ENCODE measurements at regions not wholly inside any gene's neighbourhood (a gene's known extent, or its start where the extent isn't known, plus 50 kb on each side); places are given as distances from the start of the nearest gene placed in this dataset.

DNA sequence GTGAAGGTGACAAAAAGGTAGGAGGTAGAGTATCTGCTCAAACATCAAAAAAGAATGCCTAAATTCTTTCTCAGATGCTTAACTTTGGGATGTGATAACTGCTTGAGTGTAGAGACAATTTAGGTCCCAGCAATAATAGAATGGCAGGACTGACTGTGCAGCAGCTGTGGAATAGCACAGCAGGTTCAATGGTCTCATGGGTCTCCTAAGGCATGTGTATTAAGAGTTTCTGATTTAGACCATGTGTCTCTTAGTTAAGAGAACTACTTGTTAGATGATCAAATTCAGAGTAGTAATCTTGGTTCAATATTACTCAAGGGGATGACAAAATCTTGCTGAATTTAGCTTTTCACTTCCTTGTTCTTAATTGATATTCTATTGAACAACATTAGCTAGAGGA is 72.0 kb downstream of the ALX1 start:
- no peak for DNase-seq

DNA sequence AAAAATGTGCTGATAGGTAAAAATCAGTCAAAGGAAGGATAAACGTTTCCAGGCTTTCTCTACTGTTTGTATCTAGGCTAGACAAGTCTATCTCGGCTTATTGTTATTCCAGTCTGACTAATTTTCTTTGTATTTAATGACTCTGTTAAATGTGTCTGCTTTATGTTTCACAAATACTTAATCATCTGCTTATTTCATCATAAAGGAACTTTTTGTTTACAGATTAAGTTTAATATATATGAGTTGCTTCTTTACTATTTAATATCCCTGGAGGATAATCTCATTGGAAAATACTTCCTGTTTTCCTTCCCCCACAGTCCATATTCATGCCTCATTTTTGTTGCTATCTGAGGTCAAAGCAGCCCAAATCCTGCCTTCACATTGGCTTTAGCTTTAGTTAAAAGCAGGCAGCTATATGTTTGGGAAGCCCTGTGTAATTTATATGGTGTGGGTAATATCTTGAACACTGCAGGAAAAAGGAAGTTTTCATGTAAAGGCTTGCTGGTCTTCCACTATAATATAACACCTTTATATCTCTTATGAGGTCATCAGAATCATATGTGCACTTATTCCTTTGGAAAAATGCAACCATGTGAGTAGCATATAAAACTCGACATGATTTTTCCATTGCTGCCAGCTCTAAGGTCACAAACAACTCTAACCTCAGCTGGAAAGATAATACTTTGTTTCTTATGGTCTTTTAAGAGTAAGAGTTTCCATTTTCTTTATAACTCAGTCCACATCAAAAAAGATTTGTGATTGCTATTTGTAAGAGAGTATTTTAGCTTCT is 76.8 kb downstream of the ALX1 start:
- DNase-seq, result no peak

DNA sequence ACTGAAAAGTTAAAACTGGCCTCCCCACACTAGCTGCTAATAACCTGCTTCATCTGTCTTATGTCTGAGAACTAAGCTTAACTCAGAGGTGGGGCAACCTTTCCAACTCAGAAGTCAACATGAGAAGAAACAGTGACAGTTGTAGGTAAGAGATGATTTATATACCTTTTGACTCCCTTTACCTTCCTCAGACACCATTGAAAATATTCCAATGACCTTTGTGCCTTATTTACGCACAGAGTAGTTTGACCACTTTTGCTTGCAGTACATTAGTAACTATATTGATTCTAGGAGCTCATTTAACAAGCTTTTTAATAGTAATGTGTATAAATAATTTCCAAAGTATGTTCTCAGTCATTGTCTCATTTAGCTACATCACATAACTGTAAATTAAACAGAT is 77.6 kb downstream of the ALX1 start:
- no peak for DNase-seq

DNA sequence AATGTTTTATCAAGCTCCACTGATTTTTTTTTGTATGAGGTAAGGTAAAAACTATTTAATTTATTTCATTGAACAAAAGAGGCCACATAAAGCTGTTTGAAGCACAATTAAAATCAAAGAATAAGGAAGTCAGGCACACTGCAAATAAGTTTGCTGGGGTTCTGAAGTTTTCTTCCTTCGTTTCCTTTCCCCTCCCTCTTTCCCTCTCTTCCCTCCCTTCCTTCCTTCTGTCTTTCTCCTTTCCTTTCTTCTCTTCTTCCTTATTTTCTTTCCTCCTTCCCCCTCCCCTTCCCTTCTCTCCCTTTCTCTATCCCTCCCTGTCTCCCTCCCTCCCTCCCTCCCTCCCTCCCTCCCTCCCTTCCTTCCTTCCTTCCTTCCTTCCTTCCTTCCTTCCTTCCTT is 78.7 kb downstream of the ALX1 start:
- DNase-seq, result no peak

DNA sequence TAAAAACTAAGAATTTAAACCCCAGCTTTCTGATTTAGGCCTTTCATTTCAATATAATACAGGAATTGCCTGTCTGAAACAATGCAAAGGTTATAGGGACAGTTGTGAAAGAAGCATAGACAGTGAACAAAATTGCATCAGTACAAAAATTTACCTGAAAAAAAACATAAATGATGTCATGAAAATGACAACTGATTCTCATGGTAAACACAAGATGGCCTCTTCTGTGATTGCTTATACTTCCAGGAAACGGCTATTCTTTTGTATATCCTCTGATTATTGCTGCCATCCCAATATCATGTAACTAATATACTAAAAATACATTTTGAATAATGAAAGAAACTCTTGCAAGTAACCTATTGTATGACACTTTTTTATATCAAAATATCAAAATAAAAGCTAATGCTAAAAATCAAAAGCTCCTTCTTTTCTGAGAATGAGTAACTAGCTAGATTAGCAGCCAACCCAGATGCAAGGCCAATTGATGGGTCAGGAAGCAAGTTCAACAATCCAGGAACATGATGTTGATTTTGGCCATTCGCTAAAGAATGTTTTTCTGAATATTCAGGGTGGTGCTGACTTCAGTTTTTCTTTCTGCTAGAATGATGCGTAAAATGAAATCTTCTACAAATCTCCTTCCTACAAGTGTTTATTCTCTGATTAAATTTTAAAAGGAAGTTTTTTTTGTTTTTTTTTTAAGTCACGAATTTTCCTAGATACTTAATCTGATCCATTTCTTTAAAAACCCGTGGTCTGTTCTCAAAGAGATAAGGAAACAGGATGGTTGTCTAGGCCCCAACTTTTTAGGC is 83.6 kb downstream of the ALX1 start:
- DNase-seq, result no peak

DNA sequence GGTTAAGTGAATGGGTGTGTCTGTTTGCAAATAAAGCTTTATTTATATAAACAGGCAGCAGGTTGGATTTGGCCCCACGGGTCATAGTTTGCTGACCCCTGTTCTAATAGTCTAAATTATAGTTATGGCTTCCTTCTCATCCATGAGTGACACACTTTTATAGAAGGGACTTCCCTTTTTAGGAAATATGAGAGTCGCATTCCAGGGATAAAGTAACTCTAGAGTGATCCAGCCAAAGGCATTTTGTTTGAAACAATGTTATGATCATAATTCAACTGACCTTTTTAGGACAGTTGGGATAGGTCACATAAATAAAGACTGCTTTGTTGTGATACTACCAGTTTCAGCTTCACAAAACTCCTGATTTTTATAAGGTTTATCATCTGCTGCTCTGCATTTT is 87.9 kb downstream of the ALX1 start:
- no peak for DNase-seq

DNA sequence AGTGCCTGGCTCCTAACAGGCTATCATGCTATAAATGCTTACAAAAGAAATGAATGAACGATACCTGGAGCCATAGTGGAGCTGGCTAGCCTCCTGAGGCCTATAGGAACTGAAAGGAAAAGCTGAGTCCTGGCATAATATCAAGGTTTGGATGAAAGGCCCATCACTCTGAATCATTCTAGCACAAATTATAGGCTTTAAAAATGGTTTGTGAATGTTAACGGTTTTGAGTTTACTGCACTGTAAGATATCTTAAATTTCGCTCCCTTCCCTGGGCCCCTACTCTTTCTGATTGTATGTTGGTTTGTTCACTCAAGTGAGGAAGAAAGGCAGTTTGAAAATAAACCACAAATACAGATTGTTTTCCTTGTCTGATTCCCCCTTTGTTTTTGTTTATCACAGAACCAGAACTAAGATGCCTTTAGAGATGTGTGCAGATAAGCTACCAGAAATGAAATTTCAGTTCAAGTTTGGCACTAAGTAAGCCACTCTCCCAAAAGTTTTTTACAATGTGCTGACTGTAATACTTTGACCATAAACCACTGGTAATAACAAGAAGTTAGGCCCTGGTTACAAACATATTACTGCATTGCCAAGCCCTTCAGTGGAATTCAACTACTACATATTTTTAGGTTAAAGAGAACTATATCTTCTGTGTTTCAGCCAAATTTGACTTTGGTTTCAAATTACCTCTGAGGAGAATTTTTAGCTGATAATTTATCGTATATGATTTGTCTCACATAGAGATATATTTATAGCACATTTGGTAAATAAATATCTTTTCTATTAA is 89.5 kb downstream of the ALX1 start:
- DNase-seq, result no peak

DNA sequence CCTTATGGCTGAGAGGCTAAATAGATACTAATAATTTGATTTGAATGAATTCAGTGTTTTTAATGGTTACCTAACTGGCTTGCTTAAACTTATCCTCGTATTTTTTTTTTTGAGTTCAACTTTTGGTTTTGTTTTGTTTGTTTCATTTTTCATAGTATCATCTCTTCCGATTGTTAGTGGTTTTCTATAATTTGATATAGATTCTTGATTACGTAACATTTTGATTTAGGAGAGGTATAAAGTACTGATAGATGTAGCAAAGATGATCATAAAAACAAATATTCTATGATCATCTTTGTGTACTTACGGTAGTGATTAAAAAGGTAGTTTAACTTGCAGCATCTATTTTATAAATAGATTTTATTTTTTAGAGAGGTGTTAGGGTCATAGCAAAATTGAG is 93.0 kb downstream of the ALX1 start:
- DNase-seq, result no peak

DNA sequence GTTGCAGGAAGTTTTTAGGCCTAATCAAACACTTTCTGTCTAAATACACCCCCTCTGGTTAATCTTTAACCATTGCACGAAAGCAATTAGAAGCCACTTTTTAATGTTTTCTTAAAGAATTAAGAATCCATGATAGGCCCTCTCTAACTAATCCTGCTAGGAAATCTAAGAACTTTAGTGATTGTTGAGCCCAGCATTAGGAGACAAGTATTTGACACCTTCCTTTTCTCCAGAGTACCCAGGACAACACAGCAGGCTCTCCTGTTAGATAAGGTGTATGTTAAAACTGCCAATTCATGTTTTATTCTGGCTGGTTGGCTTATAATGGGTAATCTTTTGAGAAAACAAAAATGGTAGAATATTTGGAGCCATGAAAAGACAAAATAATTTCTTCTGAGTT is 95.0 kb downstream of the ALX1 start:
- DNase-seq, result no peak

DNA sequence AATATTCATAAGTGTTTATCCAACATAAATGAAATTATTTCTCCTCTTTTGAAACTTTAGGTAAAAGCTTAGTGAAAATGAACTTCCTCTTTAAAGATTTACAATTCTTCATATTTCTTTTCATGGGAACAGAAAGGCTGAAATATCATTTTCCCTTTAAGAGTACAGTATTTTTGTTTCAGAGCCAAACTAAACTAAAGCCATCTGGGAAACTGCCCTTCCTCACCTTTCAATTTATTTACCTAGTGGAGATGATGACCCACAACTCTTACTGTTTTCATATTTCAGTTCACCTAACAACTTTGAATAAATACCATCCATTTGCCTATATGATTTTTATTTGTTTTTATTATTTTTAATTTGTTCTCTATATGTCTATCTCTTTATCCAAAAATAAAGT is 105.4 kb downstream of the ALX1 start:
- DNase-seq, result no peak

DNA sequence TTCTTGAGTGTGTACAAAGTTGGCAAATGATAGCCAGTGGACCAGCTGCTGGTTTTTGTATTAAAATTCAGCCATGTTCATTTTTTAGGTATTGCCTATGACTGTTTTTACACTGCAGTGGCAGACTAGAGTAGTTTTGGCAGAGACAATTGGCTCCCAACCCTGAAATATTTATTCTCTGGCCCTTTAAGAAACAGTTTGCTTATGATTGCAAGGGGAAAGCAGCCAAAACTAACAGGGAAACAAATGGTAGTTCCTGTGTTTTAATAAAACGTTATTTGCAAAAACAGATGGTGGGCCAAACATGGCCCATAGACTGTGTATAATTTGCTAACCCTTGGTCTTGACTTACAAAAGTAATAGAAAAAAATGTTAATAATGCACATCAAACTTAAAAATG is 110.2 kb downstream of the ALX1 start:
- no peak for DNase-seq

DNA sequence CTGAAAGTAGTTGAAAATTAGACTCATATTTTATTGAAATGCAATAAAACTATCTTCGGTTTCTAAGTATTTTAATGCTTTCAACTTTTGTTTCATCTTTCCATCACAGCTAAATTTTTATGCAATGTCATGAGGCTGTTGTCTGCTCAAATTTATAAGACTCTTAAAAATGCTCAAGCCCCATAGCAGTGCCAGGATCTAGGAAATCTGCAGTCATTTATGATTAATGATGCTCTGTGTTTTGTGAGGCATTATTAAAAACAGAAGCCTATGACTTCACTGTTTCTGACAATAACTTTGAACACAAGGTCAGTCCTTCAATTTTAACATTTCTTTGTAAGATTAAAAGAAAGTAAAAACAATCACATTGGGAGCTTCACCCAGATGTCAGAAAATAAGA is 112.5 kb downstream of the ALX1 start:
- DNase-seq, result no peak

DNA sequence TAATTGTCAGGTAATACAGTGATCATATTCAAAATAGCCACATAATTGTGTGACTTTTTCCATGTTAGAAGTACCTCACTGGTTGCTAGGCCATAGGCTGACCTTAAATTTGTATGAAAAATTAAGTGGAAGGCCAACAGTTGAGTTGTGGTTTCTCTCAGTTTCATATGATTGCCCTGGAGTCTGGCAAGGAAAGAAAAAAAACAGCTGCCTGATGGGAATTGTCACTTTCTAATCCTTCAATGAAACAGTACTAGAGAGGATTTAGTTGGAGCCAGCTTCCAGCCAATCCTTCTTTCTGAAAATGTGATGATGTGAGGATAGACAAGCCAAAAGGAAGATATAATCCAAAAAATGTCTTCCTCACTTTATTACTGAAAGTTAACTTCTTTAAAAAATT is 113.6 kb downstream of the ALX1 start:
- no peak for DNase-seq

DNA sequence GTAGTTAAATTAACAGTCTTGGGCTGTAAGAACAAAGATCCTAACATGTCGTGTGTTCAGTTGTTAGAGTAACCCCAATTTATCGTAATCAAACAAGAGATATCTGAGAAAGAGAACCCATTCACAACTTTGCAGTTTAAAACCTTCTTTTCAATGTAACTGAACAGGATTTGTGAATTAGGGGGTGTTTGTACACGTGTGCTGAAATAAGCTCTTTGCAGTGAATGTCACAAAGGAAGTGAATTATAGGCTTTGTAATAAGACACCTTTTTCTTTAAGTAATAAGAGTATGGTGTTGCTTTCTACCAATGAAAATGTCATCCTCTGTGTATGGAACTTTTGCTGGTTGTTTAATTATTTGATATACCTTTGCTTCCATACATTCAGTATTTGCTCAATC is 114.0 kb downstream of the ALX1 start:
- DNase-seq, result no peak

DNA sequence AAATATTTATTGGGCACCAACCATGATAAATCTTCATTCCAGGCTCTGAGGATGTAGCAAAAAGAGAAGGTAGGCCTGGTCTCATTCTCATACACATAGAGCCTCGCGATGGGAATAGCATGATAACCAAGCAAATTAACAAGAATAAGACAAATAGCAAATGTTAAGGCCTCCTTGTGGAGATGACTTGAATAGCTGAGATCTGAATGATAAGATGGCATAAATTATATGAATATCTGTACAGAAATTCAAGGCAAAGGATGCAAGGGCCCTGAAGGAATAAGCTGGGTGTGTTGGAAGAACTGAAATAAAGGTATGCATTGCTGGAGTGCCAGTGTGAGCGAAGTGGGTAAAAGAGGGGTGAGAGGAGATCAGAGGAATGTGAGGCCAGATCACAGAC is 114.8 kb downstream of the ALX1 start:
- DNase-seq, result no peak

DNA sequence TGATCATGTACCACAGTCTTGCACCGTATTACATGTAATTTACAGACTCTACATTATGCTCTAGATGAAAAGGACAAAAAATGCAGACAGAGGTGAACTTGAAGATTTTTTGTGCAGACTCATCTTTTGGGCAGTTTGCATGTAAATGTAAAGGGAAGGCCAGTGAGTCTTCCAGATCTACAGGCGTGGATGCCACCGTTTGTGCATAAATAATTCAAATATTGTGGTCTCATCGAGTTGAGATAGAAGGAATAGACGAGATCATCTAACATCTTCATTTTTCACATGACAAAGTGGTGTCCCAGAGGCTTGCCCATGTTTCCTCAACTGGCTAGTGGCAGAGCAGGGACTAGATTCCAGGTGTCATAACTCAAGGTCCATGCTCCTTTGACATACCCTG is 125.2 kb downstream of the ALX1 start:
- DNase-seq, result no peak

DNA sequence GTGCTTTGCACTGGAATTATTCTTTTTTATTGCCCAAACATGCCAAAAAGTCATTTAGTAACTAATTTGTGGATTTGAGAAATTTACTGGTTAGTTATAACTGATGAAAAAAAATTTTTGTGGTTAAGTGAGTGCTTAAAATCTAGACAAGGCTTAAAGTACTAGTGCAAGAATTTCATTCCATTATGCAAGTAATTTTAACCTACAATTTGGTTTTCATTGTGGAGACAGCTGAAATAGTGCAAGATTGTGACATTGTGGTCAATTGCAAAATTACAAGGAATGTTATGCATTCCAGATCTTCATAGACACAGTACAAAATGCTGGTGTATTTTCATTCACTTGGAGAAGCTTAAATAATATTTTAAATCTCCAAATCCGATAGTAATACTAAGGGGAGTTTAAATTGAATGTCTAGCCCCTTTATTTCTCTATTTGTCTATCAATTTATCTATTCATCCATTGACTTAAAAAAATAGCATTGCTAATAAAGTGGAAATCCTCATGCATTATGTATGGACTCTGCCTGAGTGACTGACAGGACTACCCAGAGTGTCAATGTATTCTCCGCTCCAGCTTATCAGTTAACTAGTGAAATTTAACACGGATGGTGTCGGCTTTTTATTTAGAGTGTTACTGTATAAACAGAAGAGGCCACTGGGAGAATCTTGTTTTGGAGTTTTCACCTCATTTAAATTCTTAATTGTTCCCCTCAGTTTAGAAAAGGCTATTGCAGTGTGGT is 125.9 kb downstream of the ALX1 start:
- no peak for DNase-seq

DNA sequence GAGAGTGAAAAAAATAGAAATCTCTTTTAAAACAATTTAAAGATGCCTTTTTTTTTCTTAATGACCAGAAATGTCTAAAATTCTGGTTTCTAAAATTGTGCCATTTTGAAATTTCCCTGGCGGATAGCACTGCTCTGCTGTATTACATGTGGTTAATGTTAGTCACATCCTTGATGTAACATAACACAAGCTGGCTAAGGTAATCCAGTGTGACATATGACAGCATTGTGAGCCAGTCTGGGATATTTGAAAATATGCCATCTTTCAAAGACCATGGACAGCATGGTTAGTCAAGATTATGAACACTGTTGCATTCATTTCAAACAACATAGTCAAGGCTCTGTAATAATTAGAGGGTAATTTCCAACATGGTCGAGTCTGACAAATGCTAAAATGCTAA is 133.2 kb downstream of the ALX1 start:
- DNase-seq, result no peak

DNA sequence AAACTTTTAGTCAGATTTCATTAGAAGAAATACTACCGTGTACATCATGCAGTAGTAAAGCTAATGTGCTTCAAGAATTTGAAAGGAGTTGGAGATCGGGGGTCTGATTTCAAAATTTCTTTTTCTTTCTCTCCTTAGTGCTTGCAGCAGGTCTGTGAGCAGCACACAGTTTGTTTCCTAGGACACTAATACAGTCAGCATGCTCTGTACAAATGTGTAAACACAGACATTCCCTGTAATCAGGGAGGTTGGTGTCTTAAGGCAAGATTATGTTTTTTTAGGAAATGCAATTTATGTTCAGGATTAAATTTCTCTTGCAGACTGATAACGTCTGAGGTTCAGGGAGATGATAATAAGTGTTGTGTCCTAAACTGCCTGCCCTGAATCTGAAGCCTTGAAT is 142.7 kb downstream of the ALX1 start:
- no peak for DNase-seq

DNA sequence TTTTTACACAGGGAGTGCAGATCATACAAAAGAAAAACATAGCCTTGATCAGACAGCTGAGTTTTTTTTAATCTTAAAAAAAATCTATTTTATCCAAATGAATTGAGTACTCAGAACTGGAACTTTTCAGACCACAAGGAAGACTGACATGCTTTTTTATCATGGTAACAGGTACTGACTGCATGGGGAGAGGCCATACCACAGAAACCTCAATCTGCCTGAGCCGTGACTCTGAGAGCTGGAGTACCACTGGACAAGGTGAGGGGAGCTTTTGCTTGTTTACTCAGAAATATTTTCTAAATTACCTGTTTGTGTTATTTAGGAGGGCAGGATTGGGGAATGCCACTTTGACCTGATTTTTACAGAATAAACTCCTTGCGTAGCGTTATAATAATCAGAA is 143.9 kb downstream of the ALX1 start:
- no peak for DNase-seq

DNA sequence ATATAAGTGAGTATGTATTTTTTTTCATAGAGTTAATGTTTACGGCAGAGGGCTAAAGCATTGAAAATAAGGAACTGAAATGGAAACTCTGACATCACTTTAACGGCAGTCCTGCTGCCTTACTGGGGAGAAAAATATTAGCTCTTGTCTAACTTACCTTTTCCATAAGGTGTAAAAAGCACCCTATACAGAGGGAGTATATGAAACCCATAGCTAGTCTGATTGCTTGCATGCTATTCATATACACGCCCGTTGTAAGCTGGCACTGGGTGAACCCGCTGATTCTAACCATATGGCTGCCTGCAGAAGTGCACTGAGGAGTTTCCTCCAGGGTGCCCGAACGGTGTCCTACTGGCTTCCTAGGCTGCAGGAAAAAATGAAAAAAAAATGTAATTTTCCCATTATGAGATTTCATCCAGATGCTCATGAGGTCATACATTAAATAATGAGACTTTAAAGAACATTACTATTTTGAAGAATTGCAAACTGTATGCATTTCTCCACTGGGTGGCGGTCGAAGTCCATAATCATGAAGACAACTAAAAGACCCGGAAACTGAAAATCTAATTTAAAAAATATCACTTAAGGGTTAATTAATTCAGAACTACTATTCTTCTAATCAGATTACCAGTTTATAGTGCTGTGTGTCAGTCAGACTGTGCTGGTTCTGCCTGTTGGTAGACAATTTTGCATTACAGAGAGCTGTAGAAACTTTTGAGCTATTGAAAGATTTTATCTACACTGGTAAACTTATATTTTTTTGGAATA is 144.7 kb downstream of the ALX1 start:
- no peak for DNase-seq

DNA sequence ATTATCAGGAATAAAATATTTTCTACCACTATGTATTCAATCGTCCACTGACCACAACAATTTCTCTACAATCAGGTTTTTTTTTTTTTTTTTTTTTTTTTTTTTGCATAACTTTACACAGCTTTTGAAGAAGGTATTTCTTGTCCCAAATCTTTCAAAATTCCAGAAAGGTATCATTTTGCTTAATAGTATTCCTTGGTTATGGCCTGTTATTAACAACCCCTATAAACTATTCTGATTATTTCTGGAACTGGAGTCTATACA is 145.3 kb downstream of the ALX1 start:
- DNase-seq, result no peak

DNA sequence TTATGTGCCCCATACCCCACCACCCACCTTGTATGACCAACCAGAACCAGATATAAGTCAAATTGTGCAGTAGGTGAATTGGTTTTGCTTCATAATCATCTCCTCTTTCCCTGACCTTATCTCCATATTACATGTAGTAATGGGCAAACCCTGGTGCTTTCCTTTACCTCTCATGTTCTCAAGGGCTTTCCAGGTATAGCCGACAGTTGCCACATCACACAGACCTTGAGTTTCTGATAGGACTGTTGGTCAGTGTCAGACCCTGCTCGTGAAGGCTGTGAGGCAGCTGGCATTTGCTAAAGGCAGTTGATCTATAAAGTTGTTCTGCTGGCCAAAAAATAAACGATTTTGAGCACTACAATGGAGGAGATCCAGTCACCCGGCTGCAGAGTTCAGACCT is 145.9 kb downstream of the ALX1 start:
- DNase-seq, result no peak

Data from NCI-H1048 (cell line).